Activated B cell treated with CpG ODN at 0.5 μM for 24 hours (primary cell): ENCODE measurements at regions not wholly inside any gene's neighbourhood (a gene's known extent, or its start where the extent isn't known, plus 50 kb on each side); places are given as distances from the start of the nearest gene placed in this dataset.

ENCODE experiments used
- ATAC-seq: fragments of 200-7000 bp; cut with Tn5 transposase; one replicate; pipeline ENCODE4 v1.10.0; 2021; ENCODE audit warnings: low read depth, mild to moderate bottlenecking, moderate library complexity
- CTCF ChIA-PET: fragments of 350-600 bp; sonication (Branson Sonifier 250); formaldehyde crosslinking; loops from one replicate; lab custom pipeline; 2021; ENCODE audit warnings: antibody characterized with exemption; lab: Charles Lee
- POLR2A ChIA-PET: fragments of 350-600 bp; sonication (Branson Sonifier 250); formaldehyde crosslinking; loops from one replicate; lab custom pipeline; 2021; ENCODE audit warnings: antibody characterized with exemption; lab: Charles Lee
- DNase-seq: peaks from one replicate; pipeline ENCODE4 v3.0.0; 2022
- H3K27ac Mint-ChIP-seq: one replicate; pipeline ENCODE4 v1.8.0; 2020; ENCODE audit warnings: mixed read lengths
- H3K27me3 Mint-ChIP-seq: one replicate; pipeline ENCODE4 v1.8.0; 2021; ENCODE audit warnings: mixed read lengths
- H3K36me3 Mint-ChIP-seq: one replicate; pipeline ENCODE4 v1.8.0; 2021; ENCODE audit warnings: low read depth, mixed read lengths
- H3K4me1 Mint-ChIP-seq: one replicate; pipeline ENCODE4 v1.8.0; 2021; ENCODE audit warnings: mixed read lengths
- H3K4me3 Mint-ChIP-seq: one replicate; pipeline ENCODE4 v1.8.0; 2020; ENCODE audit warnings: mild to moderate bottlenecking, mixed read lengths
- H3K9me3 Mint-ChIP-seq: one replicate; pipeline ENCODE4 v1.8.0; 2020; ENCODE audit warnings: mixed read lengths
- CTCF ChIP-seq: fragments of 200-600 bp; IDR thresholded peaks from one replicate; pipeline ENCODE4 v1.8.0; 2022; ENCODE audit warnings: antibody characterized with exemption, mild to moderate bottlenecking
- intact Hi-C: fragments of 100-400 bp; cut with micrococcal nuclease; formaldehyde crosslinking; loops from one replicate; pipeline ENCODE4 v1.15.1; 2024

GRCh38 chr6:106797186-106797585 lies 167.8 kb downstream of the QRSL1 start:
- intact Hi-C loops = no loop called here
- DNase-seq = no peak
- ChIA-PET CTCF (no interaction called here), POLR2A (no interaction called here)
- Mint-ChIP-seq H3K4me3 (no peak overlapping the region), H3K36me3 (no peaks in the 10 kb centered on the region), H3K27me3 (peaks cover 4% of the 10 kb centered on the region), H3K9me3 (peaks cover 2% of the 10 kb centered on the region), H3K4me1 (peaks cover 18% of the 10 kb centered on the region), H3K27ac (no peak overlapping the region)
- no peak for TF ChIP-seq CTCF
- no peak for ATAC-seq

GRCh38 chr6:106796781-106797180 lies 167.4 kb downstream of the QRSL1 start:
- intact Hi-C loops = no loop called here
- DNase-seq = no peak
- H3K4me3 Mint-ChIP-seq = no peak overlapping the region
- TF ChIP-seq CTCF = no peak
- ChIA-PET CTCF (no interaction called here), POLR2A (no interaction called here)
- H3K4me1 Mint-ChIP-seq = peaks cover 18% of the 10 kb centered on the region
- H3K36me3 Mint-ChIP-seq = no peaks in the 10 kb centered on the region
- no peak overlapping the region for H3K27ac Mint-ChIP-seq
- no peak for ATAC-seq
- H3K9me3 Mint-ChIP-seq = peaks cover 2% of the 10 kb centered on the region
- H3K27me3 Mint-ChIP-seq = peaks cover 4% of the 10 kb centered on the region

GRCh38 chr6:106794129-106794528 lies 164.8 kb downstream of the QRSL1 start:
- Mint-ChIP-seq H3K36me3 (no peaks in the 10 kb centered on the region), H3K4me3 (no peak overlapping the region), H3K27ac (no peak overlapping the region), H3K27me3 (peaks cover 4% of the 10 kb centered on the region), H3K9me3 (peaks cover 2% of the 10 kb centered on the region), H3K4me1 (peaks cover 35% of the 10 kb centered on the region)
- ATAC-seq = no peak
- ChIA-PET CTCF (no interaction called here), POLR2A (no interaction called here)
- no peak for DNase-seq
- TF ChIP-seq CTCF = no peak
- intact Hi-C loops = no loop called here

- DNase-seq (no peak), ATAC-seq (no peak)
- Mint-ChIP-seq H3K27me3 (peaks cover 4% of the 10 kb centered on the region), H3K27ac (no peak overlapping the region), H3K4me1 (peaks cover 27% of the 10 kb centered on the region), H3K36me3 (no peaks in the 10 kb centered on the region), H3K4me3 (no peak overlapping the region), H3K9me3 (peaks cover 2% of the 10 kb centered on the region)
- POLR2A ChIA-PET = no interaction called here
- CTCF ChIA-PET = no interaction called here
- TF ChIP-seq CTCF = no peak
- intact Hi-C loops = no loop called here
Measured at GRCh38 chr6:106792536-106793236, 163.3 kb downstream of the QRSL1 start.

GRCh38 chr6:106790935-106791334 lies 161.6 kb downstream of the QRSL1 start:
- Mint-ChIP-seq H3K36me3 (no peaks in the 10 kb centered on the region), H3K4me3 (no peak overlapping the region), H3K27me3 (peaks cover 4% of the 10 kb centered on the region), H3K27ac (no peak overlapping the region), H3K4me1 (peaks cover 27% of the 10 kb centered on the region), H3K9me3 (peaks cover 1% of the 10 kb centered on the region)
- no peak for DNase-seq
- intact Hi-C loops = no loop called here
- CTCF ChIA-PET = no interaction called here
- no peak for TF ChIP-seq CTCF
- ATAC-seq = no peak
- POLR2A ChIA-PET = no interaction called here
